ENCODE measurements at regions not wholly inside any gene's neighbourhood (a gene's known extent, or its start where the extent isn't known, plus 50 kb on each side); places are given as distances from the start of the nearest gene placed in this dataset.

DNA sequence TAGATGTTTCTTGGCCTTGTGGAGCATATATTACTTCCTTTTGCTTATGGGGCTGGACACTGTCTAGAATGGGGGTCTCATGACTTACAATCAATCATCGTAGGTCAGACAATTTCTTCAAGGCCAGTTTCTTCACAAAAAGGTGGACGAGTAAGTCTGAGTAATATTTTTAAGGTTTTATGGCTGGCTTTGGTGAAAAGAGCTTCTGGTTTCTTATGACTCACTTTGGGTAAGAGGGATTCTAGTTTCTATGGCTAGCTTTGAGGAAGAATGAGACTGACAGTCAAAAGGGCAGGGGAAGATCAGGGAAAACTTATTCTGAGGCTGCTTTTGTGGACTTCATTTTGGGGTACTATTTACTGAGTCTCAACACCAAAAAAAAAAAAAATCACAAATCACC lies 2067.2 kb upstream of the C9orf72 start:
- H2AFZ ChIP-seq (ENCODE audit: low read depth, low read length): no peak overlapping the region
- H3K9ac ChIP-seq (ENCODE audit: low read length): no peak overlapping the region
- TF ChIP-seq, protein P1, sequence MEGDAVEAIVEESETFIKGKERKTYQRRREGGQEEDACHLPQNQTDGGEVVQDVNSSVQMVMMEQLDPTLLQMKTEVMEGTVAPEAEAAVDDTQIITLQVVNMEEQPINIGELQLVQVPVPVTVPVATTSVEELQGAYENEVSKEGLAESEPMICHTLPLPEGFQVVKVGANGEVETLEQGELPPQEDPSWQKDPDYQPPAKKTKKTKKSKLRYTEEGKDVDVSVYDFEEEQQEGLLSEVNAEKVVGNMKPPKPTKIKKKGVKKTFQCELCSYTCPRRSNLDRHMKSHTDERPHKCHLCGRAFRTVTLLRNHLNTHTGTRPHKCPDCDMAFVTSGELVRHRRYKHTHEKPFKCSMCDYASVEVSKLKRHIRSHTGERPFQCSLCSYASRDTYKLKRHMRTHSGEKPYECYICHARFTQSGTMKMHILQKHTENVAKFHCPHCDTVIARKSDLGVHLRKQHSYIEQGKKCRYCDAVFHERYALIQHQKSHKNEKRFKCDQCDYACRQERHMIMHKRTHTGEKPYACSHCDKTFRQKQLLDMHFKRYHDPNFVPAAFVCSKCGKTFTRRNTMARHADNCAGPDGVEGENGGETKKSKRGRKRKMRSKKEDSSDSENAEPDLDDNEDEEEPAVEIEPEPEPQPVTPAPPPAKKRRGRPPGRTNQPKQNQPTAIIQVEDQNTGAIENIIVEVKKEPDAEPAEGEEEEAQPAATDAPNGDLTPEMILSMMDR (IDR thresholded peaks at IDR 0.05; ENCODE audit: low read depth, low read length): no peak
- no peak for TF ChIP-seq EZH2phosphoT487 (IDR thresholded peaks at IDR 0.05; ENCODE audit: low read depth)
- H3K27me3 ChIP-seq (ENCODE audit: low read depth, low read length): no peaks in the 10 kb centered on the region
- H3K4me2 ChIP-seq (ENCODE audit: low read length): no peak overlapping the region
- H3K36me3 ChIP-seq (replicated peaks; ENCODE audit: low read depth, low read length): no peaks in the 10 kb centered on the region
- no peak overlapping the region for H3K4me3 ChIP-seq (ENCODE audit: low read length)
- H3K27ac ChIP-seq (ENCODE audit: low read length): no peak overlapping the region
- no peaks in the 10 kb centered on the region for H3K9me3 ChIP-seq (ENCODE audit: insufficient read depth, low read length)
- H4K20me1 ChIP-seq (ENCODE audit: insufficient read depth, low read length): no peaks in the 10 kb centered on the region
- H3K79me2 ChIP-seq (ENCODE audit: low read length): no peaks in the 10 kb centered on the region
- no peaks in the 10 kb centered on the region for H3K4me1 ChIP-seq (ENCODE audit: low read length)

DNA sequence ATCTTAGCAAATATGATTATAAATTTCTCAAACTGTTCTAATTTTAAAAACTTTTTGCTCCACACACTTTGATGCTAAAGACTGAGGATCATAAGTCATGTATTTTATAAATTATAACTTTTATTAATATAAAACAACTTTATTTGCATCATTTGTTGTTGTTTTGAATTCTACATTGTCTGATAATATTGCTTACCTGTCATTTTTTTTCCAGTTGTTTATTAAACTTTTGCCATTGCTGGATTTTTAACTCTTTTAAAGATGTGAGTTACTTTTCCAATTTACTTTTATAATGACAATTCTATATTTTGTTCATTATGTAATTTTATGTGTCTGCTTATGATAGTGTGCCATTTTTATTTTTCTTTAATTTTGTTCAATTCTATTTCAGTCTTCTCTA lies 2071.2 kb upstream of the C9orf72 start:
- no peaks in the 10 kb centered on the region for H3K36me3 ChIP-seq (replicated peaks; ENCODE audit: low read depth, low read length)
- H3K27me3 ChIP-seq (ENCODE audit: low read depth, low read length): no peaks in the 10 kb centered on the region
- TF ChIP-seq EZH2phosphoT487 (IDR thresholded peaks at IDR 0.05; ENCODE audit: low read depth): no peak
- TF ChIP-seq, protein P1 (IDR thresholded peaks at IDR 0.05; ENCODE audit: low read depth, low read length): no peak
- no peaks in the 10 kb centered on the region for H3K4me1 ChIP-seq (ENCODE audit: low read length)
- no peaks in the 10 kb centered on the region for H3K79me2 ChIP-seq (ENCODE audit: low read length)
- H3K9ac ChIP-seq (ENCODE audit: low read length): no peak overlapping the region
- H3K4me2 ChIP-seq (ENCODE audit: low read length): no peak overlapping the region
- no peak overlapping the region for H3K27ac ChIP-seq (ENCODE audit: low read length)
- no peaks in the 10 kb centered on the region for H3K9me3 ChIP-seq (ENCODE audit: insufficient read depth, low read length)
- H2AFZ ChIP-seq (ENCODE audit: low read depth, low read length): no peak overlapping the region
- no peaks in the 10 kb centered on the region for H4K20me1 ChIP-seq (ENCODE audit: insufficient read depth, low read length)
- H3K4me3 ChIP-seq (ENCODE audit: low read length): no peak overlapping the region

DNA sequence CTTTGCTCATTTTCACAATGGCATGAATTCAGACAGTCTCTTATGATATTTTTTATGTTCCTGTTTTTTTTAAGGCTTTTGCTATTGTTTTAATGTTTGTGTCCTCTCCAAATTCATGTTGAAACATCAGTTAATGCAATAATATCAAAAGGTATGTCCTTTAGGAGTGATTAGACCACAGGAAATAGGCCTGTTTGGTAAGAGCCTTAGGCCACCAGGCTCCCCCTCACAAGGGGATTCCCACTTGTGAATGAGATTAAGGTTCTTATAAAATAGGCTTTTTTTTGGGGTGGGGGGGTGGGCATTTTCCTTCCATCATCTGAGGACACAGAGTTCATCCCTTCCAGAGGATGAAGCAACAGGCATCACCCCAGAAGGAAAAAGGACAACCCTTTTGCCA lies 2074.2 kb upstream of the C9orf72 start:
- Histone ChIP-seq H4K20me1 (ENCODE audit: insufficient read depth, low read length) (no peaks in the 10 kb centered on the region), H3K4me1 (ENCODE audit: low read length) (no peaks in the 10 kb centered on the region), H3K9me3 (ENCODE audit: insufficient read depth, low read length) (no peaks in the 10 kb centered on the region), H3K4me2 (ENCODE audit: low read length) (no peak overlapping the region), H3K79me2 (ENCODE audit: low read length) (no peaks in the 10 kb centered on the region), H2AFZ (ENCODE audit: low read depth, low read length) (no peak overlapping the region), H3K27me3 (ENCODE audit: low read depth, low read length) (no peaks in the 10 kb centered on the region), H3K9ac (ENCODE audit: low read length) (no peak overlapping the region), H3K4me3 (ENCODE audit: low read length) (no peak overlapping the region), H3K27ac (ENCODE audit: low read length) (no peak overlapping the region), H3K36me3 (replicated peaks; ENCODE audit: low read depth, low read length) (no peaks in the 10 kb centered on the region)
- TF ChIP-seq, protein P1 (IDR thresholded peaks at IDR 0.05; ENCODE audit: low read depth, low read length): no peak
- no peak for TF ChIP-seq EZH2phosphoT487 (IDR thresholded peaks at IDR 0.05; ENCODE audit: low read depth)

DNA sequence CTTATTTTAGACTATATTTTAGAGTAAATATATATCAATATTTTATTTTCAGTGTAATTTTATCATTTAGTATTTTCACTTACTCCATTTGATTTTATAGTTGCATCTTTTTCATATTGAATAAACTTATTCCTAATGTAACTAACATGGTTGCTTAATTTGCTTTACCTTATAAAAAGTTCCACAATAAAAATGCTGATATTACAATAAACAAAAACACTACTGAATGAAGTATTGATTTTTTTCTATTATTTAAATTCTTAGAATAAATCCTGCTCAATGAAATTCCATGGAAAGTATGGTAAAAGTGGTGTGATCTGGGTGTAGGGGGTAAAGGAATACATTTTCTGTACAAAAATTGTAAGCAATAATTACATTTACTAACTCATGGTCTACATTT lies 2074.9 kb upstream of the C9orf72 start:
- H3K4me1 ChIP-seq (ENCODE audit: low read length): no peaks in the 10 kb centered on the region
- no peaks in the 10 kb centered on the region for H3K79me2 ChIP-seq (ENCODE audit: low read length)
- H3K4me2 ChIP-seq (ENCODE audit: low read length): no peak overlapping the region
- H3K36me3 ChIP-seq (replicated peaks; ENCODE audit: low read depth, low read length): no peaks in the 10 kb centered on the region
- no peaks in the 10 kb centered on the region for H3K9me3 ChIP-seq (ENCODE audit: insufficient read depth, low read length)
- TF ChIP-seq, protein P1 (IDR thresholded peaks at IDR 0.05; ENCODE audit: low read depth, low read length): no peak
- TF ChIP-seq EZH2phosphoT487 (IDR thresholded peaks at IDR 0.05; ENCODE audit: low read depth): no peak
- H3K9ac ChIP-seq (ENCODE audit: low read length): no peak overlapping the region
- no peaks in the 10 kb centered on the region for H3K27me3 ChIP-seq (ENCODE audit: low read depth, low read length)
- H2AFZ ChIP-seq (ENCODE audit: low read depth, low read length): no peak overlapping the region
- no peak overlapping the region for H3K4me3 ChIP-seq (ENCODE audit: low read length)
- H4K20me1 ChIP-seq (ENCODE audit: insufficient read depth, low read length): no peaks in the 10 kb centered on the region
- H3K27ac ChIP-seq (ENCODE audit: low read length): no peak overlapping the region
